GM18511 (cell line): ENCODE measurements at regions not wholly inside any gene's neighbourhood (a gene's known extent, or its start where the extent isn't known, plus 50 kb on each side); places are given as distances from the start of the nearest gene placed in this dataset.
"Not testable (repeated sequence)": the region's sequence is repeated elsewhere in the genome, so short reads cannot be mapped to it uniquely, and the experiment has no call there.

Experiments used
- ATAC-seq: cut with Tn5 transposase; IDR thresholded peaks from one replicate; pipeline ENCODE4 v1.9.1; 2021; ENCODE audit warnings: mild to moderate bottlenecking, moderate library complexity; ENCODE audit not compliant: unreplicated experiment

DNA sequence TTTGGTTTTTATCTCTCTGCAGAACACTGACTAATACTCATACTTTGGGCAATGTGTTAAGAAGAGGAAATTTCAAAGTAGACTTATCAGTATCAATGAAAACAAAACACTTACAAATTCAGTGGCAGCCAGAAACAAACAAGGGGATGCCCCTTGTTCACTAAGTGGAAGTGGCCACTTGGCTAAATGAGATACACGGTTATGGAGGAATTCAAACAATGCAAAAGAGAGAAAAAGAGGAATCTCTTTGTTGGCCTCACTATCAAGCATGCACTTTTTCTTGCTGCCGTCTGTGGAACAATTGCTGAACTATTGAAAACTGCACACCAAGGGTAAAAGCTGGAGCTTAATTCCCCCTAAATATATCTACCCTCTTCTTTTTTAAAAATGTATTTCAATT lies 2044.9 kb upstream of the CDH6 start:
- no peak for ATAC-seq

DNA sequence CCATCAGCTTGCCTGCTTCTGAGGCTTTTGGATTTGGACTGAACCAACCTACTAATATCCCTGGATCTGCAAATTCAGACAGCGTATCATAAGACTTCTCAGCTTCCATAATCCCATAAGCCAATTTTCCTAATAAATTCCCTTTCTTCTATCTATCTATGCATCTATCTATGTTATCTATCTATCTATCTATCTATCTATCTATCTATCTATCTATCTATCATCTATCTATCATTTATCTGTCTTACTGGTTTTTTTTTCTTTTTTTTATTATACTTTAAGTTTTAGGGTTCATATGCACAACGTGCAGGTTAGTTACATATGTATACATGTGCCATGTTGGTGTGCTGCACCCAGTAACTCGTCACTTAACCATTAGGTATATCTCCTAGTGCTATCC lies 2045.4 kb upstream of the CDH6 start:
- no peak for ATAC-seq

DNA sequence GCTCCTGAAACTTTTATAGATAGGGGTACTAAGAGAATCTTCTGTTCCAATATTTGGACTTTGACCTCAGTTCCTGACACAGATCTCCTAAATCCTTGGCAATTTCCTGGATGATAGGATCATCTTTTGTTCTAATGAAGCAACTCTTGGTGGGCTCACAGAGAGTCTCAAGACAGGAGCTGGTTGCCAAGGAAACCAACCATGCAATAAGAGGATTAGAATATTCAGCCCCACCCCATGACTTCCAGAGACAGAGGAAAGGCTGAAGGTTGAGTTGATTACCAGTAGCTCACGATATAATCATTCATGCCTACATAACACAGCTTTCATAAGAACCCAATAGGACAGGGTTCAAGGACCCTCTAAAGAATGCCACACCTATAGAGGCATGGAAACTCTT lies 2050.2 kb upstream of the CDH6 start:
- no peak for ATAC-seq

DNA sequence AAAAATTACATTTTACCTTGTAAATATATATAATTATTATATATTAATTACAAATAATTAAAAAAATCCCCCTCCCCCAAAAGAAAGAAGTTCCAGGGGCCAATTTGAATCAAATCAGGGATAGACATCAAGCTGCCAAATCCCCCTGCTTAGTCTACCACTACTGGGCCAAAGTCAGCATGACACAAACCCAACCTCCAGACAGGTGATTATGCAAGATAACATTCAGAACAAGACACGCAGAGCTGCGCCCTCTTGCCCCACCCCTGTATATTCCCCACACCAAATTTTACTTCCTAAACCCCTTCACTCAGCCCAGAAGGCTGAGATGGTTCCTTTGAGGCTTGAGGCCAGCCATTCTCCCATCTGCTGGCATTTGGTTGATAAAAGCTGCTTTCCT lies 2059.1 kb upstream of the CDH6 start:
- no peak for ATAC-seq

DNA sequence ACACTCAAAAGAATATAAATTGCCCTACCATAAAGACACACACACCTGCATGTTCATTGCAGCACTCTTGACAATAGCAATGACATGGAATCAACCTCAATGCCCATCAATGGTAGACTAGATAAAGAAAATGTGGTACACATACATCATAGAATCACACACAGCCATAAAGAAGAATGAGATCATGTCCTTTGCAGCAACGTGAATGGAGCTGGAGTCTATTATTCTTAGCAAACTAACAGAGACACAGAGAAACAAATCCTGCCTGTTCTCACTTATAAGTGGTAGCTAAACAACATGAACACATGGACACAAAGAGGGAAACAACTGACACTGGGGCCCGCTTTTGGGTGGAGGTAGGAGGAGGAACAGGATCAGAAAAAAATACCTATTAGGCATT lies 2062.2 kb upstream of the CDH6 start:
- ATAC-seq = no peak

DNA sequence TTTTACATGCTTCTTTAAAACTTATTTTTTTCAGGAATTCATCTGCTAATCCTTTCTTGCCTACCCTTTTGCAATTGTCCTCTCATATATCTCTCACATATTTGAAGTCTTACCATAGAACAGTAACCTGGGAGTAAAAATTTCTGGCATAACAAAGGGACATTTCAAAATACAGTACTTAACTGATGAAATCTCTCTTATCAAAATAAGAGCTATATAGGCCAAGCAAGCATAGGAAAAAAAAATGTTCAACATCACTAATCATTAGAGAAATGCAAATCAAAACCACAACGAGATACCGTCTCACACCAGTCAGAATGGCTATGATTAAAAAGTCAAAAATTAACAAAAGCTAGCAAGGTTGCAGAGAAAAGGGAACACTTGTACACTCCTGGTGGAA lies 2062.7 kb upstream of the CDH6 start:
- ATAC-seq = no peak

DNA sequence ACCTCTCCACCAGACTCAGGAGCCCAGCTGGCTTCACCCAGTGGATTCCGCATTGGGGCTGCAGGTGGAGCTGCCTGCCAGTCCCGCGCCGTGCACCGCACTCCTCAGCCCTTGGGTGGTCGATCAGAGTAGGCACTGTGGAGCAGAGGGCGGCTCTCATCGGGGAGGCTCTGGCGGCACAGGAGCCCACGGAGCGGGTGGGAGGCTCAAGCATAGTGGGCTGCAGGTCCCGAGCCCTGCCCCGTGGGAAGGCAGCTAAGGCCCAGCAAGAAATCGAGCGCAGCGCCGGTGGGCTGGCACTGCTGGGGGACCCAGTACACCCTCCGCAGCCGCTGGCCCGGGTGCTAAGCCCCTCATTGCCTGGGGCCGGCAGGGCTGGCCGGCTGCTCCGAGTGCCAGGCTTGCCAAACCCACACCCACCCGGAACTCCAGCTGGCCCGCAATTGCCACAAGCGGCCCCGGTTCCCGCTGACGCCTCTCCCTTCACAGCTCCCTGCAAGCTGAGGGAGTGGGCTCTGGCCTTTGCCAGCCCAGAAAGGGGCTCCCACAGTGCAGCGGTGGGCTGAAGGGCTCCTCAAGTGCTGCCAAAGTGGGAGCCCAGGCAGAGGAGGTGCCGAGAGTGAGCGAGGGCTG lies 2065.8 kb upstream of the CDH6 start:
- ATAC-seq = not testable (repeated sequence)

DNA sequence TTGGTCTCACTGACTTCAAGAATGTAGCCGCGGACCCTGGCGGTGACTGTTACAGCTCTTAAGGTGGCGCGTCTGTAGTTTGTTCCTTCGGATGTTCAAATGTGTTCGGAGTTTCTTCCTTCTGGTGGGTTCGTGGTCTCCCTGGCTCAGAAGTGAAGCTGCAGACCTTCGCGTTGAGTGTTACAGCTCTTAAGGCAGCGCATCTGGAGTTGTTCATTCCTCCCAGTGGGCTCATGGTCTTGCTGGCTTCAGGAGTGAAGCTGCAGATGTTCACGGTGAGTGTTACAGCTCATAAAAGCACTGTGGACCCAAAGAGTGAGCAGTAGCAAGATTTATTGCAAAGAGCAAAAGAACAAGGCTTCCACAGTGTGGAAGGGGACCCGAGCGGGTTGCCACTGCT lies 2067.0 kb upstream of the CDH6 start:
- not testable (repeated sequence) for ATAC-seq

DNA sequence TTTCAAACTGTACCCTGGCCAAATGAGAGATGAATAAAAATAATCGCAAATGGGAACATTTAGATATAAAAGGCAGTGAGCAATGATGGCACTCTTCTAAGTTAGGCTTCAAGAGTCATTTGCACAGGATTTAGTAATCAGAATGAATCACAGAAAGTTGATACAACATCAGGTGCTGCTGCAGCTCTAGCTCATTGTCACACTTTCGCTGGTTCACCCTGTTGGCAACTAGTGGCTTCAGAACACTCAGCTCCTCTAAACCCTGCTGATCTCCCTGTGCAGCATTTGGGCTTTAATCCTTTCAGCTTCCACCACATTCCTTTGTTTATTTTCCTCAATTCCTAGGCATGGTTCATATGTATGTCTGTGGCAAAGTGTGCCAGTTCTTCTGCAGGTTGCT lies 2071.2 kb upstream of the CDH6 start:
- ATAC-seq = no peak

DNA sequence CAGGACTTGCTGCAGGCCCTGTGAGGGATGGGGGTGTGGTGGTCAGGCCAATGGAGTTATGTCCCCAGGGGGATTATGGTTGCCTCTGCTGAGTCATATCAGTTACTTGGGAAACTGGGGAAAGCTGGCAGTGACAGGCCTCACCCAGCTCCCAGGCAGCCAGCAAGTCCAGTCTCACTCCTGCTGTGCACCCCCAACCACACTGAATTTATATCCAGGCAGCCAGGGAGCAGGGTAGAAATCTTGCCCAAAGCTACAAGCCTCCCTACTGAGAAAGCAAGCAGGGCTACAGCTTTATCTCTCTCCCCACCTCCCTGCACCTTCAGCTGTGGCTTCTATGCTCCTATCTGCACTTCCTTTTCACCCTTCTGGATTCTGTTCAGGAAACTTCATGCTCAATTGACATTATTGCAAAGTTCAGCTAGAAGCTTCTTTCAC lies 2076.0 kb upstream of the CDH9 start:
- no peak for ATAC-seq

DNA sequence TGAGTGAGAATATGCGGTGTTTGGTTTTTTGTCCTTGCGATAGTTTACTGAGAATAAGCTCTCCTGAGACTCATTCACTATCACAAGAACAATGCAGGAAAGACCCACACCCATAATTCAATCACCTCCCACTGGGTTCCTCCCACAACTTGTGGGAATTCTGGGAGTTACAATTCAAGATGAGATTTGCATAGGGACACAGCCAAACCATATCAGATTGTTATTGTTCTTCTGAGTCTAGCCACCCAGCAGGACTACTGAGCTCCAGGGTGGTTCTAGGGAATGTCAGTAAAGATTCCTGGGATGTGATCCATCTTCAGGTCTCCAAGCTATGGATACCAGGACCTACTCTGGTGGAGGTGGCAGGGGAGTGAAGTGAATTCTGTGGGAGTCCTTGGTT lies 2075.1 kb upstream of the CDH9 start:
- no peak for ATAC-seq

DNA sequence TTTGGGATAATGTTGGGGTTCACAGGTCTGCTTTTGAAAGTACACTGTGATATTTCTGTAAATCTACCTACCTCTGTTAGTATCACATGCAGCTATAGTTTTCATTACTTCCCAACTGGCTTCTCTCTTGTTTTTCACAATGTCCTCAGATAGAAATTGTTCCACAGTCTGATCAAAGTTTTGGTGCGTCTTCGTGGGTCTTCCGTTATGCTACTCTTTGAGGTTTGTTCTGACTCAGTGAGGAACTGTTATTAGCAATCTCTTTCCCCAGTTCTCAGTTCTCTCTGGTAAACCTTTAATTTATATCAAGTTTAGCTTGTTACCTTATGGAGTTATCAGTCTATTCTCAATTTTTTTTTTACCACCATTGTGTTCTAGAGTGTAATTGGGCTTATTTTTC lies 2061.2 kb upstream of the CDH9 start:
- no peak for ATAC-seq

DNA sequence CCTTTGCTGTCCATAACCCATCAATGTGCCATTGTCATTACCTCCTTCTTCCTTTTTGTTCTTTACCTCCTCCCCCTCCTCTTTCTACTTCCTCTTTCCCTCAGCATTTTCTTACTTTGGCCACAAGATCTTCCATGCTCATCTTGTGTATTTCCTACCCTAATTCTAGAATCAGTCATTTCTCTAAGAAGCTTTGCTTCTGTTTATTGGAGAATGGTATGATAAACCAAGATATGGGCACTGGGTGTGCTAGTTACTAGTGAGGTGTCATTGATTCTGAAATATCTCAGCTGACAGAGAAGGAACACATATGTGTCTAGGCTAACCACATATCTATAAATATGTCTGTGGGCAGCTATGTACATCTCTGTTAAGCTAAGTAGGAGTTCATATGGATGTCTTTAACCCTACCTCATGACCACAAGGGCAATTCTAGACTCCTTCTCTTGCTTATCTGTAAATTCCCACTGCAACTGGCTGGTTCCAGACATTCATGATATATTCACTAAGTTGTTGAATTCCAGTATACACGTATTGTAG lies 2051.3 kb upstream of the CDH9 start:
- no peak for ATAC-seq

DNA sequence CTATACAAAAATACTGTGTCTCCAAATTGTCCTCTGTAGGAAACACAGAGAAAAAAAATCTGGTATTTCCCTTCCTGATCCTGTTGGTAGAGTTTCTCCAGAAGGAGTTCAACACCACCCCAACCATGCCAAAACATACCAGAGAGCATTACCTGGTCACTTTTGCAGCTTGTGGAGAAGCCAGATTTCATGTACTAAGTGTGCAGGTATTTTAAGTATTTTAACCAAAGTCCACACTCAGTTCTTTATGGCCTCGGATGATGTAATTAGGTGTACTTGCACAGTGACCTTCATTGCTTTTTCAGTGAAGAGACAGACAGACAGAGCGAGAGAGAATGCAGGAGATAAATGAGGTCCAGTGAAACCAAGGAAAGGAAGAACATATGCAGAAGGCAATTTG lies 2046.8 kb upstream of the CDH9 start:
- no peak for ATAC-seq

DNA sequence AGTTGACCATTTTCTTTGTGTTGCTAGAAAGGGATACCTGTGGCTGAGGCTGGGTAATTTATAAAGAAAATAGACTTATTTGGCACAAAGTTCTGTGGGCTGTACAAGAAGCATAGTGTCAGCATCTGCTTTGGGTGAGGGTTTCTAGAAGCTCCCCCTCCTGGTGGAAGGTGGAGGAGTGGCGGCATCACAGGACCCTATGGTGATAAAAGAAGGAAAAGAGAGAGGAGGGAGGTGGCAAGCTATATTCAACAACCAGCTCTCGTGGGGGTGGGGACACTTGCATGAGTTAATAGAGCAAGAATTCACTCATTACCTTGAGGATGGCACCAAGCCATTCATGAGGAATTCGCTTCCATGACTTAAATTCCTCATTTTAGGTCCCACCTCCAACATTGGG lies 2041.4 kb upstream of the CDH9 start:
- ATAC-seq = no peak

DNA sequence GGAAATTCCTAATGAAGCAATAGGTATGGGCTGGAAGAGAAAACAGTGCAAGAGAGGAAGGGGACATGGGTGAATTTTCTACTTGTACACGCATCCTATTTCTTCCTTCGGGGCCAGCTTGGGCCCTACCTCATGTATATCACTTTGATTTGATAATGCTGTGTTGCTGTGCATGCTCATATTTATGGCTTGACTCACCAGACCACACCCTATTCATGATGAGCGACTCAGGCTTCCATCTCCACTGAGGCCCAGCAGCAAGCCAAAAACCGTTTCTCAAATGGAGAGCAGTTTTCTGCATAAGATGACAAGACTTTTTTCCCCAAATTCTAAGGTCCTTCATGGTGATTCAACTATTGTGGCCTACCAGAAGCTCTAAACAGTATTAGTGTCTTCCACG lies 2039.1 kb upstream of the CDH9 start:
- ATAC-seq = no peak

DNA sequence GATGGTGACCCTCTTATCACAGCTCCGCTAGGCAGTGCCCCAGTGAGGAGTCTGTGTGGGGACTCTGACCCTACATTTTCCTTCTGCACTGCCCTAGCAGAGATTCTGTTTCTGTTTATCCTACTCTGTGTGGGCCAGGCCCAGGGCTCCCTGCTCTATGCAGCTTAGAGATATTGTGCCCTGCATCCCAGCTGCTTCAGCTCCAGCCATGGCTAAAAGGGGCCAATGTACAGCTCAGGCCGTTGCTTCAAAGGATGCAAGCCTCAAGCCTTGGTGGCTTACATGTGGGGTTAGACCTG lies 2030.7 kb upstream of the CDH9 start:
- no peak for ATAC-seq

DNA sequence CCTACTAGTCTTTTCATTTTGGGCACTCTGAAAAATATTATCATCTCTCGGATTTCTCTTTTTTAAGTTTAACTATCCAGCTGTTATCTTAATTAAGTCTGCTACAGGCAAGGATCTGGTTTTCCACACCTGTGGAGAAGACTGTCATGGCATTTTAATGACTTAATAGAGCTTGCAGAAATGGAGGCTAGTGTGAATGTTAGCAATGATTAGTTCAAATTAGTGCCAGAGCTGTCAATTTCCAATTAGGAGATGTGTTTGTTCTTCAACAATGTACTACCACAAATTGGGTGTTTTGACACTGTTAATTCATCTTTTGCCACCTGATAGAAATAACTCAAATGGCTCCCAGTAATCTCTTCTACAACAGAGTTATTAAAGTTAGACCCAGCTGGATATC lies 2023.0 kb upstream of the CDH9 start:
- no peak for ATAC-seq

DNA sequence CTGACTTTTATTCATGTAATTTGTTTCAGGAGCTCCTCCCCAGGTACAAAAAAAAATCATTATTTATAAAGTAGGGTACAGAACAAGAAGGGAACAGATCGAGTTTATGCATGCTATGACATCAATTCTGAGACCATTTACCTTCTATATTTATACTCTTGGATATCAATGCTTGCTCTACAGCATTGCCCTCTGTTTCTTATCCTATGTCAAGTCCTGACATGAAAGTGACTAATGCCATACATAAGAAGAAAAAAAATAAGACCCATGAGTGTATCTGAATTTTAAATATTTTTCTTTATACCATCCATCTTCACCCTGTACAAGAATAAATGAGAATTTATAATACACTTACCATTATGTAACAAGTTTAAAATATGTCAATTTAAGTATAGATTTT lies 2016.3 kb upstream of the CDH9 start:
- ATAC-seq = no peak

DNA sequence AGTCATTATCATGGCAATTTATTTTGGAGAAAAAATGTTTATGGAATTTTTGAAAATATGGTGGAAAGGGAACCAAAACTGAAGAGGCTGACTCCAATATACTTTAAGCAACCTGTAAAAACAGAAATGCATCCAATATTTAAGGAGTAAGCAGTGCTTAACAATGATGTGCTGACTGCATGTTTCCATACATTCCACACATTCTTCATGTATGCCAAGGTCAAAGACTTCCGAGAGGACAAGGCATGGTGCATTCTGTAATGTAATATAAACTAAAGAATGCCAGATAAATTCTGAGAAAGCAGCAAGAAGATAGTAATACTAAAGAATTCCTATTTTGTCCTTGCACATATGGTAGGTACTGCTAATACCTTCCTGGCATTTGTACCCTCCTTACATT lies 2015.9 kb upstream of the CDH9 start:
- ATAC-seq = no peak

DNA sequence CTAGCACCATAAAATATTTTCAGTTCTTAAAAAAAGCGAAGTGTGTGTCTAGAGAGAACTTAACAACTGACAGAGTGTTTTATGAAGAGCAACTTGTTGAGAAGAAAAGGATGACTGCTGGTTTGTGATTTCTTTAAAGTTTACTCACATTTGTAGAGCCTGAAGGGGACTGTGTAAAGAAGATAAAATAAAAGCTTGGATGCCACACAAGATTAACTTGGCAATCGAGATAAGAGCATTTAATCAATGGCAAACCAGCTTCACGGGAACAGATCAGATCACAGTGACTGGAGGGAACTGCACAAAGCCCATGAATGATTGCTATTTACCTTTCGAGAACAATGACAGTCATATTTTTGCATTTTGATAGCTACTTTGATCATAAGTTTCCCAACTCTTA lies 2013.1 kb upstream of the CDH9 start:
- no peak for ATAC-seq

DNA sequence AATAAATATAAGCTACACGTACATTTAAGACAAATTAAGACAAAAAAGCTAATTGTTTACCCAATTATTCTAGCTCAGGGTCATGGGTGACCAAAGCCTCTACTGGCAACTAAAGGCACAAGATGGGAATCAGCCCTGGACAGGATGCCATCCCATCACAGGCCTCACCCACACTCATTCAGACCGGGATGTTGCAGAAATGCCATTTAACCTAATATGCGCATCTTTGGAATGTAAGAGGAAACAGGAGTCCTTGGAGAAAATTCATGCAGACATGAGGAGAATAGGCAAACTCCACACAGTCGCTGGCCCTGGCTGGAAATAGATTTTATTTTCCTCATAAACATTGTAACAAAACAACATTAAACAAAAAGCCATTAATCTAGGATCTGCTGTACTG lies 2003.8 kb upstream of the CDH9 start:
- ATAC-seq = no peak

DNA sequence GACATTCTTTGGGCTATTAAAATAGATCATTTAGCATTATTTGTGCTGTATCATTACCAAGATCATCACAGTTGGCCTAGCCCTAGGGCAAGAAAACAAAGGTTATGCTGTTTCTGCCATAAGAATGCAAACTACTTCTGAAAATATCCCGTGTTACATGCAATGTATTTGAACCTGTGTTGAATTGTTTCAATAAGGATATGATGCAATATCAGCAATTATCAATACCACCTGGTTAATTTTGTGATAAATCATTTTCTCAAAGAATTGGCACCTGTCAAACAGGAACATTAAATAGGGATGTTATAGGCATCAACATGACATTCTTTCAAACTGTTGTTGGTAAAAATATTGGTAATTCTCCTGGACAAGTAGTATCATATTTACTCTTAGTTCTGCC lies 2002.0 kb upstream of the CDH9 start:
- no peak for ATAC-seq

DNA sequence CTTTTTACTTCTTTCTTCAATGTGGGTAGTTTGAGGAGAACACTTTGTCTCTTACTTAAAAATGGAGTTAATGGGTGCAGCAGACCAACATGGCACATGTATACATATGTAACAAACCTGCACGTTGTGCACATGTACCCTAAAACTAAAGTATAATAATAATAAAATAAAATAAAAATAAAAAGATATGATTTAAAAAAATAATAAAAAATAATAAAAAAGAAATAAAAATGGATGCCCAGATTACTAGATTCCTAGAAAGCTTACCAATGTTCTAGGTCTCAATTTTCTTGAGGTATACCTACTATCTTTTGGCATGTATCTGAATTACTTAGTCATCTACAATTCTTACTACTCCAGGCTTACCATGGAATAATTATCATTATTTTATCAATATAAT lies 2001.6 kb upstream of the CDH9 start:
- ATAC-seq = no peak
